Stimulated activated naive CD4-positive, alpha-beta T cell (primary cell): ENCODE measurements at regions not wholly inside any gene's neighbourhood (a gene's known extent, or its start where the extent isn't known, plus 50 kb on each side); places are given as distances from the start of the nearest gene placed in this dataset.

Source experiments
- DNase-seq, 6 experiments: peaks; one replicate each; lab custom pipeline; 2025; lab: John Stamatoyannopoulos, UW

GRCh38 chr16:27685807-27686206 is 135.9 kb downstream of the KATNIP start:
- DNase-seq = no peak

GRCh38 chr16:27686926-27687325 is 137.0 kb downstream of the KATNIP start:
- no peak for DNase-seq

GRCh38 chr16:27687605-27688004 is 137.7 kb downstream of the KATNIP start:
- DNase-seq = no peak

- DNase-seq = no peak
These were observed 139.8 kb downstream of the KATNIP start for GRCh38 chr16:27689711-27690110.

DNA sequence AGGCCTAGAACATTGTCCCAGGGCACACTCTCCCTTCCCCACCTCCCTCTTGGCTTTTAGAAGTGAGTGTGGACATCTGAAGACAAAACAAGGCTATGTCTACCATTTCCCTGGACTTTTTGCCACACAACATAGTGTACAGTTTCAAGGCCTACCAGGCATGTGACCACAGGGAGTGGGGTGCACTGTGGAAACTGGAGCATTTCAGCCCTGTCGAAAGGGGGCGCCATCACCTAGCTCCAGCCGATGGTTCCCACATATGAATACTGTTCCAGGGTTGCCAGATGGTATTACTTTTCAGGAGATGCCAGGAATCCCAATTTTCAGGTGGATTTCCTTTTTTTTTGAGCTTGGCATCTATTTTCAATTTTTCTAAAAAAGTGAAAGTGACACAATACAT is 140.7 kb downstream of the KATNIP start:
- no peak for DNase-seq

GRCh38 chr16:27691721-27692120 is 141.8 kb downstream of the KATNIP start:
- DNase-seq = no peak

- DNase-seq = no peak
These were observed 142.6 kb downstream of the KATNIP start for GRCh38 chr16:27692576-27692975.

DNA sequence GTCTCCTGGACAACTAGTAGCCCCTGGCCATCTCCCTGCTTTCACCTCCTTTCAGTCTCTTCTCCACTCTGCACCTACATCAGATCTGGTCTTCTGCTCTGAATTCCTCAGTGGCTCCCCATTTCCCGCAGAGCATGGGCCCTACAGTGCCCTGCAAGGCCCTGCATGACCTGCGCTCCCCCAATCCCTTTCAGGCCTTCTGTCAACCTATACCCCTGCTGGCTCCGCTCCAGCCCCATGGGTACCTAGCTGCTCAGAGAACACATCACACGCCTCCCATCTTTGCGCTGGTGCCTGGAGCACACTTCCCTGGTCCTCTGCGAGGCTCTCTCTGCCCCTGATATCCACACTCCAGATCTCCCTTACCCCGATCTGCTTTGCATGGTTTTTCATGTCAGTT is 145.2 kb downstream of the KATNIP start:
- no peak for DNase-seq

GRCh38 chr16:27698266-27698665 is 148.3 kb downstream of the KATNIP start:
- DNase-seq = no peak

GRCh38 chr16:27698746-27699145 is 148.8 kb downstream of the KATNIP start:
- DNase-seq = no peak

DNA sequence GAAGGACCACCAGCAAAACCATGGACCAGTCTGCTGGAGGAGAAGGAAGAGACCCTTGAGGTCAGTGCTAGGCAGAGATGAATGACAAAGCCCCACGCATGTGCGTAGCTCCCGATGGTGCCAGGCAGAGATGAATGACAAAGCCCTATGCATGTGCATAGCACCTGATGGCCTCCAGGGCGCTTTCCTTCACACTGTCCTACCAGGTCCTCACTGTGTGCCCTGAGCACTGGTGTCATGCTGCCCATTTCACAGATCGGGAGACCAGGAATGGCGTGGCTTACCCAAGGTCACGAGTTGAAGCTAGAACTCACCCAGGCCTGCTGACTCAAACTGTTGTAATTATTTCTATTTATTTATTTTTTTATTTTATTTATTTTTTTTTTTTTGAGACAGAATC is 149.6 kb downstream of the KATNIP start:
- no peak for DNase-seq

DNA sequence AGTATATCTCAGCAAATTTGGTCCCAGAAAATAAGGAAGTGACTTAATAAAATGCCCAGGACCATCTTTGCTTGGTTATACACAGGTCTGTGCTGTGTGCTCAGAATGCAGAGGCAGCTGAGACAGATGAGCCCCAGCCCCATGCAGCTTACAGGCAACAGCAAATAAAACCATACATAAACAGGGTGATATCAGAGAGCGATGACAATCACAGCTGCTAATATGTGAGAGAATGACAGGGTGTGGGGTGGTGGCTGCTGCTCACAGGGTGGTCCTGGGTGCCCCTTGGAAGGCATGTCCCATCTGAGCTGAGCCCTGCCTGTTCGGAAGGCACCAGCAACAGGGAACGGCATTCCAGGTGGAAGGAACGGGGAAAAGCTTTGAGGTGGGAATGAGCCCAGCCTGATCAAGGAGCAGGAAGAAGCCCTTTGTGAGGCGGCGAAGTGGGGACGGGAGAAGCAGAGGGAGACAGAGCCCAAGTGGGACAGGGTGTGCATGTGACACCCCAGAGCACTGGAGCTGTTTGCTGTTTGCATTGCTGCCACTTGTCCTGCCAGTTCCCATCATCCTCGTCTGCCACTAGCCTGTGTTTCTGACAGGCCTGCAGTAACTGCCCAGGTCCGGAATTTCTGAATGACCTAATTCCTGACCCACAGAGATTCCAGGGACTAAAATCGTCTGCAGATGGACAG is 150.5 kb downstream of the KATNIP start:
- DNase-seq = no peak

DNA sequence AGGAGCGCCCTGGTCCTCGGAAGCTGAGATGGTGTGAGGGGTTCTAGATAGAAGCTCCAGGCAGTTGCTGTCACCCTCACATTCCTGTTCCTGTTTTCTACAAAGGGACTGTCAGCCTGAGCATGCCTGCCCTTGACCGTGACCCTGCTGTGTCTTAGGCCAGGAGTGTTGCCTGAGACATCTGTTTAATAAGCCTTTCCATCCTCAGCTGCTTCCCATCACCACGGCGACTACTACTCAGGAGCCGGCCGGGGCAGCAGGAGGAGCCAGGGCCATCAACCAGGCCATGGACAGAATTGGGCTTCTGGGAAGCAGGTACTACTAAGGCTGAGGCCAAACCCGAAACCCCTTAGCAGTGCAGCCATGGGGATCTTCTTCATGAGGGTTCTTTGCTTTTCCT is 151.4 kb downstream of the KATNIP start:
- DNase-seq = no peak

GRCh38 chr16:27703121-27703520 is 153.2 kb downstream of the KATNIP start:
- no peak for DNase-seq

GRCh38 chr16:27703545-27703944 is 153.6 kb downstream of the KATNIP start:
- DNase-seq = no peak

DNA sequence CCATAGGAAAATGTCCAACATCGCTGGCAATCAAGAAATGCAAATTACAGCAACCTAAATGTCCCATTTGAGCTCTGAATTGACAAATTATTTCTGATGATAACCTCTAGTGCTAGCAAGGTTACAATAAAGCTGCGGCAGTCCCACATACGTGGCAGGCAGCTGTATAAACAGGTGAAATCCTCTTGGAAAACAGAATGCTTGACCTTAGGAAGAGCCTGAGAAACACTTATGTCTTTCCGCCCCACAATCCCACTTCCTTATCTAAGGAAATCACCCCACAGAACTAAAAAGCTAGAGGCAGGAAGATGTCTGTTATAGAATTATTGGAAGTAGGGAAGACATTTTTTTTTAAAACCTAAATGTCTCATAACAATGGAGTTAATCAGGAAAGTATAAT is 154.3 kb downstream of the KATNIP start:
- DNase-seq = no peak

GRCh38 chr16:27706156-27706865 is 156.4 kb downstream of the KATNIP start:
- DNase-seq = no peak

DNA sequence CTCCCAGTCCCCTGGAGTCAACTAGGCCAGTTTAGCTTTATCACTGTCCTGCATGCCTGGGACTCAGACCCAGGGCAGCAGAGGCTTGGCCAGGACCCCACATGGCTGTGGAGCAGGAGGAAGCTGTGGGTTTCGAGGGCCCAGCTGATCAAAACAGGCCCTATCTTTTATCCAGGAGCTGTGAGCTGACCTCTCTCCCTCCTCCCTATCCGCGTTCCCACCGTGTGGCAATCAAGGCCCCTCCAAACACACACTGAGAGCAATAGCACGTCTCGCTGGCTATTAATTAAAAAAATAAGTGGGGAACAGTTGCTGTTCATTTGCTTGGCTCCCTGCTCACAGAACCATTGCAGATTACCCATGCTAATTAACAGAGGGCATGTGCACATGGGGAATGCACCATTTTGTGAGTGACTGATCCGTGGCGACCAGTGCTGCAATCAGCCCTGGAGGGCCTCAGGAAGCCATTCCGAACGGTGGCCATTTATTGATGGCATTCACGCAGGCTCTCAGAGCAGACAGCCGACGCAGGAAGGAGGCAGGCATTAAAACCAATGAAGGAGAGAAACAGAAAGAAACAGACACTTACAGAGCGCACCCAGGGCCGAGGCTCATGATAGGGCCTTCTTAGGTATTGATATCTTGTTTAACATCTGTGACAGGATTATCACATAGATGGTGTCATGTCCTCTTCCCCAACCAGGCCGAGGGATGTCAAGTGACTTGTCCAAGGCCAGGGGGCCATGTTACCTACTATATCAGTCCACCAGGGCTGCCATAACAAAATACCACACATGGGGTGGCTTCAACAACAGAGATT is 157.1 kb downstream of the KATNIP start:
- DNase-seq = no peak

- no peak for DNase-seq
These were observed 158.7 kb downstream of the KATNIP start for GRCh38 chr16:27708651-27709050.

DNA sequence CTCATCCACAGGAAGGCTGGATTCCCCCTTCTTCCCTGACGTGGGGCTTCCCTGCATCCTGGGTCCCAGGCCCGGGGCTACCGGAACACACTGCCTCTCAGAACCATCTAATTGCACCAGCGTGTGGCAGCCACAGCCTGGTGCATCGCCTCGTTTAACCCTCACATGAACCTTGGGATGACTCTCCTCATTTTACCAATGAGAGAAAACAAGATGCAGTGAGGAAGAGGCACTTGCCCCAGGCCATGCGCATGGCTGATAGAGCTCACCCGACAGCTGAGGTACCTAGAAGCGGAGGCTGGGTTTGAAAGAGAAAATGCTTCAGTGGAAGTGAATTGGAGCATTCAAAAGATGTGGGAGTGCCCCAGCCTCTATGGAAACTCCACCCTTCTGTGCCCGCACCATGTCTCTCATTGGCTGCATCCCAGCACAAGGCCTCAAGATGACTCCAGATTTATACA is 162.3 kb downstream of the KATNIP start:
- no peak for DNase-seq

- DNase-seq = no peak
These were observed 167.8 kb downstream of the KATNIP start for GRCh38 chr16:27717726-27718125.

DNA sequence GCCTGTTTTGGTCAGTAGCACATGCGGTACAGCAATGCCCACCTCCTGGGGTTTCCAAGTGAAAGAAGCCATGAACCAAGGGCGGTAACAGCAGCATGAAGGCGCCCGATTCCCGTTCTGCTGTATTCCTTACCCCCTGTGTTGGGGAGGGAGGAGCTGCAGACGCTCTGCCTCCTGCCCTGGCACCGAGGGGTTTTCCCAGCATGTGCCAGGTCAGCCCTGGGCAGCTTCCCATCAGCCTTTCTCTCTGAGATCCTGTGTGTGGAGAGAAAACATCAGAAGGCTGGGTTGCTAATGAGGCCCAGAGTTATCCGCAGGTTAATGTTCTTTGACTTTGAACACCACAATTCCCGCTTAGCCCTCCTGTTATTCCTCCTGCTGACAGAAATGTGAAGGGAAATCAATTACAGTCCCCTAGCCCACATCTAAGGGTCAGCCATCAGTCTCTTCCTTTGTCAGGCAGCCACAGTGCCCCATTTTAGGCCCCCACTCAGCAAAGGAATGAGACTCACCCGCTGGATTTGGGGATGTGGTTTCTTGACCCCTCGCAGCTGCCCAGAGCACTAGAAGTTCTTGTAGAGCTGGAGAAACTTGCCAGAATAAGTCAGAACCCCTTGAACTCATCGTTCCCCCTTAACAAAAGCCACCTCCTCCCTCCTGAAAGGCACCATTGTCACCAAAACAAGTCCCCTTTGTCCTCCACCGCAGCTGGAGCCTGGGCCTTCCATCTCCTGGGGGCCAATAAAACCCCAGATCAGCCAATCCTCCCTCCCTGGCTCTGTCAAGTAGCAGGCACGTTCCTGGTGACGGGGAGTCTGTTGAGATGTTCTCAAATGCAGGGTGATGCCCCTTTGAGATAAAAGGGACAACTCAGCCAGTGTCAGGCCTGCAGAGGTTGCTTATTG is 168.5 kb downstream of the KATNIP start:
- DNase-seq = no peak
